Activated gamma-delta T cell treated with Interleukin-2 at 50 U/mL for 16 hours (primary cell): ENCODE measurements at regions not wholly inside any gene's neighbourhood (a gene's known extent, or its start where the extent isn't known, plus 50 kb on each side); places are given as distances from the start of the nearest gene placed in this dataset.
A peak's percentile ranks its signal among the peaks of the same experiment; 100 is the strongest.
"Not testable (repeated sequence)": the region's sequence is repeated elsewhere in the genome, so short reads cannot be mapped to it uniquely, and the experiment has no call there.

Source experiments
- DNase-seq: peaks from one replicate; pipeline ENCODE4 v3.0.0-alpha.2; 2020

DNA sequence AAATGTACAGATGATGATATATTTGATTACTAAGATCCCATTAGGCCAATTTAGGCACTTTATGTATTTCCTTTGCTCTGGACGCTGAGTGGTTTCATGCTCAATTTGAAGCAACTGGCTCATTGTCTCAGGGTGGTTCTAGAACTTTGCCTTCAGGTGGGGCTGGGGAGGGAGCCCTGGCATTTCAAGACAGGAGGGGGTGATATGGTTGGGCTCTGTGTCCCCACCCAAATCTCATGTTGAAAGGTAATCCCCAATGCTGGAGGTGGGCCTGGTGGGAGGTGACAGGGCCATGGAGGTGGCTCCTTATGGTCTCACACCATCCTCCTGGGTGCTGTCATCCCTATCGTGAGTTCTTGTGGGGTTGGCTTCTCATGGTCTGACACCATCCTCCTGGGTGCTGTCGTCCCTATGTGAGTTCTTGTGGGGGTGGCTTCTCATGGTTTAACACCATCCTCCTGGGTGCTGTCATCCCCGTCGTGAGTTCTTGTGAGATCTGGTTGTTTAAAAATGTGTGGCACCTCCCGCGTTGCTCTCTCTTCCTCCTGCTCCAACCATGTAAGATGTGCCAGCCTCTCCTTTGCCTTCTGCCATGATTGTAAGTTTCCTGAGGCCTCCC, 151.5 kb upstream of the KLF6 start:
- no peak for DNase-seq

DNA sequence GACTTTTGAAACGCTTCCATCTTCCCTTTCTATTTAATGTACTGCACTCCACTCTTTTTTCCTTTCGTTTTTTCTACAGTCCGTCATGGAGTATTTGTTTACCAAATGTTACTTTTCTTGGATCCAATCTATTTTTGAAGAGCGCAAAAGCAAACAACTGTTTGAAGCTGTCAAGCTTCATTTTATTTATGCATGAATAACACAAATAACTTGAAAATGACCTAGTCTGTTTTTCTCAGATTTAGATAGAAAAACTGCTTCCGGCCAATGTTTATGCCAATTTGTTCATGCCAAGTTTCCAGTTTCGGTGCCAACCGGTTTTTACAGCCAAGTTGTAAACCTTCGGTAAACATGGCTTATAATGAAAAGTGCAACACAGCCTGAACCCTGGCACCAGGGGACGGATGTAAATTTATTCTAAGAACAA, 150.9 kb upstream of the KLF6 start:
- DNase-seq, result no peak

DNA sequence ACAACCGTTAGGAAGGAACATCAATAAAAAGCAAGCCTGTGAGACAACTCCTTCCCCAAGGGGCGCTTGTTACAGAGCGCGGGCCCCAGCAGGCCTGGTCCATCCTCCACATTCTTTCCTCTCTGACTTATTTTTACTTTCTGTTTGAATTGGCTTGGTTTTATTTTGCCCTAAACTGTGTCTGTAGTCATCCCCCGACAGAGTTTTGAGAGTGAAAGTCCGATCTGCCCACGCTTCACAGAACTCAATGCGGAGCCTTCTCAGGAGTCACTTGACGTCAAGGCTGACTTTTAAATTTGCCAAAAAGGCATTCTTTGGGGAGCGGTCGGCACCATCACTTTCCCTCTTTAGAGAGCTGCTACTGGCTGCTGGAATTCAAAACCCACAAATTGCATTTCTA, 150.1 kb upstream of the KLF6 start:
- DNase-seq, result peak; percentile 11

DNA sequence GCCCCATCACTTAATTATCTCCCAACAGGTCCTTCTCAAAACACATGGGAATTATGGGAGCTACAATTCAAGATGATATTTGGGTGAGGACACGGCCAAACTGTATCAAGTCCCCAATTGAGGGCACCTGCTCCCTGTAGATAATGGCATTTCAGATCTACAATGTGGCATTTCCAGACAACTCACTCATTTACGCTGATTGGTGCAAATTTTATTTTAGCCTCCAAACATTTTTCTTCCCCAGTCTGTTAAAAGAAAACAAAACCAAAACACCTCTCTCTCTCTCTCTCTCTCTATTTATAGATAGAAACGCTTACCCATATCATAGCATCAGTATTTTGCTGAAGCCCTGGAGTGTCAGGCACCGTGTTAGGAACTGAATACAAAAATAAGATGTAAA, 148.7 kb upstream of the KLF6 start:
- no peak for DNase-seq

DNA sequence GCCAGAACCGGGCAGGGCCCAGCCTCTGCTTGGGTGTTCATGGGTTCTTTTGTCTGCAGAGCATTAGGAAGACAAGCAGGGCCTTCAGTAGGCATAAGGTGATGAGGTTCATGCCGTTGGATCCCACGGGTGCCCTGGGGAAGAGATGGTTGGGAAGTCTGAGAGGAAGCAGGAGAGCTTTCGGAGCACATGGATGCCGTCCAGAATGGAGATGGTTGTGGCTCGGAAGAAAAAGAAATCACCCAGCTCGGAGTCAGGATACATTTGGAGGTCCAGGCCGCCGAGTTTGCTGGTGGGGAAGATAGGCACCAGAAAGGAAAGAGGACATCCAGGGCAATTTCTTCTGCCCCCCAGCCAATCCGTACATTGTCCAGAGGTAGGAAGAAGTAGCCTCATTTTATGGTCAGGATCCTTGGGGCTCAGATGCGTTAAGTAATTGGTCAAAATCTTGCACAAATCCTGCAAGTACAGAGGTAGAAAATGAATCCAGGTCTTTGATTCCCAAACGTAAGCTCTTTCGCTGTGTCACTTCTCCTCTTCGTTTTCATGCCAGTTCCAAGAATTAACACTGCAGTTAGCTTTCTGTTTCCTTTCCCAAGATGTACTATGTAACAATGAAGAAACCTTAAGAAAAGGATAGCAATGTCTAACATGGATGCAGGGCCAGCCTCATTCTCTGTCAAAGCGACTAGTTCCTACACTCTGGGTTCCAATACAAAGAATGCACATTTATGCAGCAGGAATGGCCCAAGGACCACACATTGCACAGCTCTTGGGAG, 147.8 kb upstream of the KLF6 start:
- no peak for DNase-seq

DNA sequence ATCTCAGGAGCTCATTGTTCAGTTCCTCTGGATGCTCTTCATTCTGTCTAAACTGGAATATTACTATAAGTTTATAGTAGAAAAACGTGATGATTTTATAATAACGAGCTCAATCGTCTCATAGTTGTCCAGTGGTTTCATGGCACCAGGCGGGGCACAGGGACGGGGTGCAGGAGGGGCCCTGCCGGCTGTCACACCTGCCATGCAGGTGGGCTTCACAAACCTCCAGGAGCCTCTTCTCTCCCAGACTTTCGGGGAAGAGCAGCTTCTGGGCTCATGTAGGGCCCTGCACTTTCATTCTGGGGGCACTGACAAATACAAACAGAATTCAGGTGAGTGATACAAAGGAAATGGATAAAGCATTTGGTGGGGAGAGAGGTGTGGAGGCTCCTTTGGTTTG, 146.9 kb upstream of the KLF6 start:
- DNase-seq, result no peak

DNA sequence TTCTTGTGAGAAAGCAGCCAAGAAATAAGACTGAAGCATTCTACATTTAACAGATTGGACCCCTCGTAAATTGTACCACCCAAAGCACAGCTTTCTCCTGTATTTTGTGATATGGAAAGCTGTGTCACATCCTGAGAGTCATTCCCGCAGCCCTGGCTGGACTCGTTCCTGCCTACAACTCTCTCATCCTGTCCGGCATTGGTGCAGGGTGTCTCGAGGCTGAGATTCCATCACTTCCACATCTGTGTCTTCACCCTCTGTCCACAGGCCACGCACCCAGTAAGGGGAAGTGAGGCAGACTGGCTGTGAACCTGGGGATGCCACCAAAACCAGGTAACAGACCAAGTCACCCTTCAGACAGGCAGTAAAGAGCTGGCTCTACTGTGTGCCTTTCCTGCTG, 146.2 kb upstream of the KLF6 start:
- no peak for DNase-seq

DNA sequence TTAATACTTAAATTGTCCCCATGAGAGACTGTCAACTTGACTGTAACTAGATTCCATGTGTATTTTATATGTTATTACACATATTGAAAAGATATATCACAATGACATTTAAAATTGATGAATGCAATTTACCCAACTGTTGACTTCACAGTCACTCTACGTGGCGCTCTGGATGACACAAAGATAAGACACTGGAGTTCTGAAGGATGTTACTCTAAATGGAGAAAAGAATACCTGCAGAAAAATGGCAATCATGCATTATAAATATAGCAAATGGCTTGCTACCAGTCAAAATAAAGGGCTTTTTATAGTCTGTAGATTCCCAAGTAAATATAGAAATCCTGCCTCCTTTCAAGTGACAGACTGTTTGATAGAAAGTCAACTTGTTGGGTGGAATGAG, 143.6 kb upstream of the KLF6 start:
- DNase-seq, result no peak

DNA sequence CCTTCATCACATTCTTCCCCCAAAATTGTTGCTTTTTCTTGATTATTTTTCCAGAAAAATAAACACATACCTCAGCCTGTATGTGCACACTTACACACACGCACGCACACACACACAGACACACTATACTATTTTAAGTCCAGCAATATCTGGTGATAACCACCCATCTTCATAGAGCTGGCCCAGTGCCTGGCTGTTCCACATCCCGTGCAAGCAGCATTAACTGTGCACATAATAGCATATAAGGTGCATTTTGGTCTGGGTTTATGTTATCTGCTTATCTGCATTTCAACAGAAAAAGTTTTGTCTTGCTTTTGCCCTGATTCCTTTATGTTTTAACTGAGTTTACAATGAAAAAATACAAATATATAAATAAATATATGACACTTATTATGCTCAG, 143.1 kb upstream of the KLF6 start:
- no peak for DNase-seq

DNA sequence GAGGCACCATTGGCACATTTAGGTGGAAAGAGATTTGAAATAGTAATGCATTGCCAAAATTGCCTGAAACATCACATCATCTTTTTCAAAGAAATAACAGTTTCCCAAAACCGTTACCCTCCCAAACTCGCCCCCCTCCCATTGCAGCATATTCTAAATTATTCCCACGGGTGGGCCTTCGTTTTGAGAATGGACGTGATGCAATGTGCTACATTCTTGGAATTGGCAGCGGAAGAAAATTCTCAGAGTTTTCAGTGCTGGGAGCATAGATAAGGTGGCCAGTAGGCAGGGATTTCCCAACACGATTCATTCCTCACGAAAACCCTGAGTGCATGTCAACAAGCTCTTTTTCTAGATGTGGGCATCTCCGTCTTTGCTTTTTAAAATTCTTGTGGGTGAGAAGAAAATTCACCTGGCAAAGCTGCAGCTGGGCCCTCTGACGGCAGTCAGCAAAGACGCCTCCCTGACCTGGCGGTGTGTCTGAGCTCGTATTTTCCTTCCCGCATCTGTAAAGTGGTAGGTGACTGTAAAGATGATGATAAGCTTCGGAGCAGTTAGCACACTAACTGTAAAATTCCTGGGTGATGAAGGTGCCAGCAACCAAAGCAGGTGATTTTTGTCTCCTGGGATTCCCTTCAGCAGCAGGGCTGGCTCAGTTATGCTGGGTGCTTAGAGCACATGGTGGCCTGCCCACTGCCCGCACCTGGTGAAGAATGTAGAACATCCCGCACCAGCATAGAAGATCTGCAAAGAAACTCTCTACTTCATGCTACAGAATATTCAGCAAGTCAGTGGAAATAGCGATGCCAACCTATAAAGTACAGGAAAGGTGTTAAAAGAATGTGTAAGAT, 141.9 kb upstream of the KLF6 start:
- DNase-seq, result no peak

DNA sequence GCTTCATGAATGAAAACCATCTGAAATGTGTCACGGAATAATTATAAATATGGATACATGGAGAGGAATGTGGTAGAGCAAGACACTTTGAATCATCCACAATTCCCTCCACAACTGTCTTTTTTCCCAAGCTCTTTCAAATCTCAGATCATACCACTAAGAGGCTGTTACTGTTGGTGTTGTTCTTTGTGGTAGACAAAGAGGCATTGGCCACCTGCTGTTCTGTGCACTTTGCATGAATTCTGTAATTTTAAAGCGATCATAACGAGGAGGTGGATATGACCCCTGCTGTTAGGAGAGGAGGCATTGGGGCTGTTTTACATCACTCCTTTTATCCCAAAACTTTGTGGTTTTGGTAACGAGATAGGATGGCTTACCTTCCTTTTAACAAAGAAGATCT, 141.2 kb upstream of the KLF6 start:
- DNase-seq, result no peak

DNA sequence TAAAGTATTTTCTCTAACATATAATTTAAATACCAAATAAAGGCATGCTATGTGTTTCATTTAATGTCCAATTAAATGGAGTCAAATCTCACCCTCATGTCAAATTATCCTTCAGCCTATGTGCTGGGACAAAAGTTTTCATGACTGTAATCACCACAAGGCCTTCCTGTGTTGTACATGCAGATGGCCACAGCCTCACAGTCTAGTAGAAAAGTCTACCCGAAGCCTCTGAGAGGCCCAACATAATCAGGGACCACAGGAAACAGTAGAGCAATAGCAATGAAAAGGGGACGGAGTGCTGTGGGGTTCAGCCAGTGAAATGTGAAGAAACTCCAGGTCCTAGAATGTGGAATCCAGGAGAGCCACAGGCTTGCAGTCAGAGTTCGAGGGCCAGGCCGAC, 140.2 kb upstream of the KLF6 start:
- DNase-seq, result no peak

DNA sequence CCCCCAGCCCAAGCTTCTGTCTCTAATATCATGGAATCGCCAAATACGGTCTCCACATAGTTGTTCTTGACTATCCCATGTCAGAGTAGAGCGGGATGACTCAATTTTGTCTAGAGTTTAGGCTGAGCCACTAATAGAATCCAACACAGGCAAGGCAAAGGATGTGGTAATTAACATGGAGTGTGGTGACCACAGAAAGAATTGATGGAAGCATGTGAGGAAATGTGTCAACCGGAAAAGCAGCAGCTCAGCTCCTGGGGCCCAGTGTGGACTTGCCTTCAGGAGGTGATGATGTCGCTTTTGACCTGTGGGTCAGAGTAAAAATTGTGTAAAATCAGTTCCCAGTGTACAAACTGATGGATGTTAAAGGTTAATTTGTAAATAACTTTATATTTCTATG, 139.3 kb upstream of the KLF6 start:
- no peak for DNase-seq

DNA sequence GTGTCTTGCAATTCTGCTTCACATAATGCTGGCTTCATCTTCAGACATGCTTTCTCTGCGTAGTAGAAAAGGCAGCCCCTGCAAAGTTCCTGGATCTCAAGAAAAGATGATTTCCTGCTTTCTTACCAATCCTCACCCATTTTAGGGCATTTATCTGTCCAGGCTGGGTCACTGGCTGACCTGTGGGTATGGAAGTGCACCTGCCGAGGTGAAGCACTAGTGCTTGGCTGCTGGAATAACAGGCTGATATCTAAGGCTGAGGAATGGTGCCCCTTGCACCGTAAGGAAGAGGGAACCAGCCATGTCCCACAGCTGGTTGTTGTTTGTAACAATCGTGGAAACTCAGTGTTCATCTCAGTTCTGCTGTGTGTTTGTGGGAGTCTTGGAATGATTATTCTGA, 138.0 kb upstream of the KLF6 start:
- no peak for DNase-seq

DNA sequence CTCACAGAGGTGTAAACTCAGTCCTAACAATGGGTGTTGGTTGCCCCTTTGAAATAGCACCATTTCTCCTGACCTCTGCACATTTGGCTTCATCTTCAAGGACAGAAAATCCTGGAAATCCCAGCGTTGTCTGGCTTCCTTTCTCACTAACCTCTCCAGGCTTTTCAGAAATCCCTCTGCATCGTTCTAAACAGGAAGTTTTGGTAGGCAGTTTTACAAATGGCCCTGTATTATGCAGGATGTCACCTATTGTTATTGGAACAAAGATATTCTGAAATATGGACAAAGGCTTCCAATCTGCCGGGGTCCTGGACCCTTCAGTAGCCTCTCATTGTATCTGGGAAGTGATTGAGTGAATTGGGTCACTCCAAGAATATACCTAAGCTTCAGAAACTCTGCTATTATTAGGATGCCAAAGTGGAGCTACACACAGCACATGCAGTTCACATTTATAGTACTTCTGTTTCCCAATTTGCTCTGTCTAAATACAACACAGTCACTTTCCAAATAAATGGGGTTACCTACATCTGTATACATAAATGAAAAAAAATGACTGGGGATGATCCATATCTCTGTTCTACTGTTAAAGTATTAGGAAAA, 134.8 kb upstream of the KLF6 start:
- DNase-seq, result no peak

DNA sequence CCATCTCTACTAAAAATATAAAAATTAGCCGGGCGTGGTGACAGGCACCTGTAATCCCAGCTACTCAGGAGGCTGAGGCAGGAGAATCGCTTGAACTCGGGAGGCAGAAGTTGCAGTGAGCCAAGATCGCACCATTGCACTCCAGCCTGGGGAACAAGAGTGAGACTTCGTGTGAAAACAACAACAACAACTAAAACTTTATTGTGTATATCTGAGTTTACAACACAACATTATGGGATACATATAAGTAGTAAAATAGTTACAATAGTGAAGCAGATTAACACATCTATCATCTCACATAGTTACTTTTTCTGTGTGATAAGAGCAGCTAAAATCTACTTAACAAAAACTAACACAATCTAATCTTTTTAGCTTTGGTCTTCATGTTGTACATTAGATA, 132.4 kb upstream of the KLF6 start:
- not testable (repeated sequence) for DNase-seq

DNA sequence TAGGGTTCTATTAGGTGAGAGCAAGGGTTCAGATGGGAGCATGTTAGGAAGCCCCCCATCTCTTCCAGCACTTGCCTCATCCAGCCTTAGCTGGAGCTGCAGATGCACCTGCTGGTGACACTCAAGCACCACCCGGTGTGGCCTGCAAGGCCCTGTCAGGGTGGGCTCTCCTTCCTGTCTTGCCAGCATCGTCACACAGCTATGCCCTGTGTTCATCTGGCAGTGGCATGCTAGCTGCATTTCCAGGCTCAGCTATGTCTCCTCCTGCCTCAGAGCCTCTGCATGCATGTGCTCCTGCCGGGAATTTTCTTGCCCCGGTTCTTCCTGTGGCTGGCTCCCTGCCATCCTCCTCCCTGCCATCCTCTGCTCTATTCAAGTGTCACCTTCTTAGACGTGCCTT, 129.7 kb upstream of the KLF6 start:
- no peak for DNase-seq

DNA sequence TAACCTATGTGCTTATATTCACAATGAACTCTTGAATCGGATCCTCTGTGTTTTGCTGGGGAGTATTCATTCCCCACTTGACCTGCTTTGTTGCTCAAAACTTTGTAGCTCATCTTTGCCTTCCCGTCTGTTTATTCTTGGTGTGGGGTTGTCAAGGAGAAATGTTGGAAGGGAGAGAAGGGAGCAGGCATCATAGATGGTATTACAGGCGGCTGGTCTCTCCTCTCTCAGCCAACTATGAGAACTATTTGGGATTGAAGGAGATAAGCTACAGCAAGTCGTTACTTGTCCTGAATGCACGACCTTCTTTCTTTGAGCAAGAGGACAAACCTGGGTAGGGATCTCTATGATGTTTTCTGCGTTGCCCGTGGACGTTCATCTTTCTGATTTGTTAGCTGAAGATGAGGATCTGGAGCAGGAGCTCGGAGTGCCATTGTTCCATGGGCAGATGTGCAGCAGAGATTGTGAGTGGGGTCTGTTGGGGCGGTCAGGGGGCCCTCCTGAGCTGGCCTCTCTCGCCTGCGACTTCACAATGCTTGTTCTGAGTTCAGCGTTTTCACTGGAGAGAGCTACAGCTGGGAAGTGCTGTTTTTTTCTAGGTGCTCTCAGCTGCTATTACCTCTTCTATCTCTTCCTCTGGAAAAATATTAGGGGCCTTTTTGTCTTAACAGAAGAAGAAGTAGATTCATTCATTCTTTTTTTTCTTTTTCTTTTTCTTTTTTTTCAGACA, 126.9 kb upstream of the KLF6 start:
- no peak for DNase-seq

DNA sequence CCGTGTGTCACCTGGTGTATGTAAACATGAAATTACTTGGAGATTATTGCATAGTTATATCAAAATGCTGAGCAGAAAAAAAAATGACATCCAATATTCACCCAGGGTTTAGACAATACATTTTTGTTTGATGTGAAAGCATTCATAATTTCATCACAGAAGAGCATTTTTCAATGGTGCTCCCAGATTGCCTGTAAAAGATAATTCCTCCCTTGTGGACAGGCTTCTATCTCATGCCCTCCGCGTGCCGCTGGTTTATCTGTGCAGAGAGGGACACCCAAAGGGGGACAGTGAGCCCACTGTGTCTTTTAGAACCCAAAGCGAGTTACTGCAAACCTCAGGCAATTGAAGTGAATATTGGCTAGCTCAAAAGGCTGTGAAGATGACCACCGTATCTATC, 126.2 kb upstream of the KLF6 start:
- no peak for DNase-seq

DNA sequence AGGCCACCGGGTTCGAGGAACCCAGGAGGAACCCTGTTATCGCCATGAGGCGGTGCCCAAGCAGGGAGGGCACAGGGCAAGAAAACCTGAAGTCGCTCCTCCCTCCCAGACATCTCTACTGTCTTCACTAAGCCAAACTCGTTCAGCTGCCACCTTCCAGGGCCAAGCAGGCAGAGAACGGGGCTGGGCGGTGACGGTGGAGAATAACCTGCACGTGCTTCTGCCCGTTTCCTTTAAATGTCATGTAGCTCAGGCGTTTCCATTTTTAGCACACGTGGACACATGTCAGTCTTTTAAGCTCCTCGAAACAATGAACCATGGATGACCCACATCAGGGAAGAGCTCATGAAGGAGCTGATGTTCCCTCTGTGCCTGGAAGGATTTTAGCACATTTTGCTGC, 124.3 kb upstream of the KLF6 start:
- DNase-seq, result no peak

DNA sequence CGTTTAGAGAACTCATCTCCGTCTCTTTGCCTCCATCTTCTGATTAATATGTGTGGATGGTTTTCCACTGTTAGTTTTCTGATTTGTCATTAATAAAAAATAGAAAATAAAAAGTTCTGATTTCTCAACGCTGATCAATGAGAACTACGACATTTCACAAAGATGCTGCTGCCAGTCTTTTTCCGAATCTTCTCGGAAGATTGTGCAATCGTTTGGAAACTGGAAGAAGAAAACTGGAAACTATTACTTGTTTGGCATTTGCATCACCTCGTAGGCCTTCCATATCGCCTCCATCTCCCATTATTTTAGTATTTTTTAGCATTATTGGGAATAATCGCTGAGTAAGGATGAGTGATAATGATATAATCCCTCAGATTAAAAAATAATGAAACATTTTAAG, 123.2 kb upstream of the KLF6 start:
- DNase-seq, result no peak

DNA sequence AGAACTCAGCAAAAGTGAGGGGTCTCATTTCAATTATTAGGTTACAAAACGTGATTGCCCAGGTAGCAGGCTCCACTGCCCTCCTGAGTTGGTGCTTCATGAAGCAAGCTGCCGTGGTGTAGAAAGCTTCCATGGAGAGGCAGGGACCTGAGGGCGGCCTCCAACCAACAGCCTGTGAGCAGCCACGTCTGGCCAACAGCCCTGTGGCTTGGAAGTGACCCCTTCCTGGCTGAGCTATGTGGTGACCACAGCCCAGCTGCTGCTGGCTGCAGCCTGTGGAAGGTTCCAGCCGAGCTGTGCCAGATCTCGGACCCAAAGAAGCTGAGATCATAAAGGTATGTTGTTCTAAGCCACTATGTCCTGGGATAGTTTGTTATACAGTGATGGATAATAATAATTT, 122.5 kb upstream of the KLF6 start:
- no peak for DNase-seq

DNA sequence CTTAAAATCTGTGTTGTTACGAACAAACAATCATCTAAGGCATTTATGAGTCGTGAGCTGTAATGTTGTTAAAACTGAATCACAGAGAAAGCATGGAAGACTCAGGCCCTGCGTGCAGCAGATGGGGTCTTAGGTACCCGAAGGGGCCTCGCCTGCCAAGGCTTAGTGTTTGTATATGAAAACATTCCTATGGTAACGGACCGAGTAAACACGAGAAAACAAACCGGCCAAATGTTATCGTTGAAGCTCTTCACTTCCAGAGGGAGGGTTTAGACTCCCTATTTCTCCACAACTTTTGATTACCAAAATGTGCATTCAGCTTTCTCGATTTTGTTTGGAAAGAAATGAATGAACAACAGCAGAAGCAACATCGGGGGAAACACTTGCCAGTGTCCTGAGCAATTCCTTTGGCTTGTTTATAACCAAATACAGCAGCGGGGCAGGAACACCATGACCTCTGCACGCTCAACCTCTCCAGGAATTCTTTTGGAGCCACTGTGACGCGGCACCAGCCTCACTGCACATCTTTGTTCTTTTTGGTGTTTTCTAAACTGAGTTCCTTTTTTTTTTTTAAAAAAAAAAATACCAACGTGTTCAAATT, 121.6 kb upstream of the KLF6 start:
- DNase-seq, result no peak
